HFF-Myc (cell line): ENCODE measurements at regions not wholly inside any gene's neighbourhood (a gene's known extent, or its start where the extent isn't known, plus 50 kb on each side); places are given as distances from the start of the nearest gene placed in this dataset.
"Not testable (repeated sequence)": the region's sequence is repeated elsewhere in the genome, so short reads cannot be mapped to it uniquely, and the experiment has no call there.

Source experiments
- DNase-seq: peaks from one replicate; pipeline ENCODE4 v3.0.0-alpha.2; 2011; ENCODE audit warnings: low read depth; ENCODE audit errors: extremely low read depth
- H3K4me3 ChIP-seq: replicated peaks from 2 replicates; pipeline ENCODE4 v1.5.1; 2011; ENCODE audit warnings: low read depth, mild to moderate bottlenecking, control low read depth, low read length
- TF ChIP-seq, protein P1 (sequence below): IDR thresholded peaks from 2 replicates; pipeline ENCODE4 v1.5.1; 2012; ENCODE audit warnings: mild to moderate bottlenecking, low read depth, low read length, control low read depth; ENCODE audit errors: missing control alignments

DNA sequence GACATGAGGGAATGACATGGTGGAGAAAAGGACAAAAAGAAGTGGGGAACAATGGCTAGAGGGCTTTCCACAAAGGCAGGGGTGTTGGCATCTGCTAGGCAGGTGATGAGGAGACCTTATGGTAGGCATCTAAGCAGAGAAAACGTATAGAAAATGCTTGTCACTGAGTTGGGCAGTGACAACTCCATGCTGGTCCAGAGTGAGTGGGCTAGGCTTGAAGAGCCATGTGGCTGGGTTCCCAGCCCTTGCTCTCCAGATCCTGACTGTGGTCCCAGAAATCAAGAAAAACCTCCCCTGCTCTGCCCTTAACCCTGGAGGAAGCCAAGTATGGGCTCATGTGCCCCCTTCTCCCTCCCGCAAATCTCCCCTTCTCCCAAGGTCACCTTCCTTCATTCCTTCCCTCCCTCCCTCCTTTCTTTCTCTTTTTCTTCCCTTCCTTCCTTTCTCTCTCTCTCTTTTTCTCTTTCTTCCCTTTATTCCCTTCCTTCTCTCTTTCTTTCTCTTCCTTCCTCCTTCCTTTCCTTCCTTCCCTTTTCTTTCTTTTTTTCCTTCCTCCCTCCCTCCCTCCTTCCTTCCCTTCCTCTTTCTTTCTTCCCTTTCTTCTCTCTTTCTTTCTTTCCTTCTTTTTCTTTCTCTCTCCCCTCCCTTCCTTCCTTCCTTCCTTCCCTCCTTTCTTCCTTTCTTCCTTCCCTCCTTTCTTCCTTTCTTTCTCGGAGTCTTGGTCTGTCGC lies 102.8 kb downstream of the NAV1 start:
- no peak overlapping the region for H3K4me3 ChIP-seq
- no peak for DNase-seq
- TF ChIP-seq, protein P1, sequence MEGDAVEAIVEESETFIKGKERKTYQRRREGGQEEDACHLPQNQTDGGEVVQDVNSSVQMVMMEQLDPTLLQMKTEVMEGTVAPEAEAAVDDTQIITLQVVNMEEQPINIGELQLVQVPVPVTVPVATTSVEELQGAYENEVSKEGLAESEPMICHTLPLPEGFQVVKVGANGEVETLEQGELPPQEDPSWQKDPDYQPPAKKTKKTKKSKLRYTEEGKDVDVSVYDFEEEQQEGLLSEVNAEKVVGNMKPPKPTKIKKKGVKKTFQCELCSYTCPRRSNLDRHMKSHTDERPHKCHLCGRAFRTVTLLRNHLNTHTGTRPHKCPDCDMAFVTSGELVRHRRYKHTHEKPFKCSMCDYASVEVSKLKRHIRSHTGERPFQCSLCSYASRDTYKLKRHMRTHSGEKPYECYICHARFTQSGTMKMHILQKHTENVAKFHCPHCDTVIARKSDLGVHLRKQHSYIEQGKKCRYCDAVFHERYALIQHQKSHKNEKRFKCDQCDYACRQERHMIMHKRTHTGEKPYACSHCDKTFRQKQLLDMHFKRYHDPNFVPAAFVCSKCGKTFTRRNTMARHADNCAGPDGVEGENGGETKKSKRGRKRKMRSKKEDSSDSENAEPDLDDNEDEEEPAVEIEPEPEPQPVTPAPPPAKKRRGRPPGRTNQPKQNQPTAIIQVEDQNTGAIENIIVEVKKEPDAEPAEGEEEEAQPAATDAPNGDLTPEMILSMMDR: no peak

DNA sequence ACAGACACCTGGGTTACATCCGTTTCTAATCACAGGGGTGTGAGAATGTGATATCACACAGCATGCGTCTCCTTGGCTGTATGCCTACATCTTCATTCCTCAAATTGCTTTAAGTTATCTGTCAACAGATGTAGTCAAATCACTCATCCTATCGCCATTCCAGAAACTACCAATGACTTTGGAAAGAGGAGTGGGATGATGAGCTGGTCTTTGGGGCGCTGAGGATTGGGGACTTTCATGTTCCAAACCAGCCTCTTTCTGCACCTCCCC lies 104.8 kb downstream of the NAV1 start:
- no peak overlapping the region for H3K4me3 ChIP-seq
- DNase-seq: no peak
- TF ChIP-seq, protein P1: no peak

DNA sequence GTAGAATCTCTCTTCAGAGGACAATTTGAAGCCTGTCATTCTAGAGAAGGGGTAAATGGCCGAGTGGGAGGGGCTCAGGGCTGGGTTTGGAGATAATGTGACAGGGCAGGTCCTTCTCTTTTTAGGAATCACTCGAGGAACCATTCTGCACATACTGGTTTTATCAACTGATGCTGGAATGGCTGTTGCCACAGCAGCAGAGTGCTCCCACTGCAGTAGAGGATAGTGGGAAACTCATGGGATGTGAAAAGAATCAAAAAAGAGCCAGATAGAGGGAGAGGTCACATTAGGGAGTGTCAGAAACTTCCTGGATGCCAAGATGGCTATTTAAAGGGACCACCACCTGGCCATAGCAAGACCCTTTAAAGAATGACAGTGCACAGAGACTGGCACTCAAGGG lies 105.3 kb downstream of the NAV1 start:
- DNase-seq: no peak
- no peak overlapping the region for H3K4me3 ChIP-seq
- TF ChIP-seq, protein P1: no peak

DNA sequence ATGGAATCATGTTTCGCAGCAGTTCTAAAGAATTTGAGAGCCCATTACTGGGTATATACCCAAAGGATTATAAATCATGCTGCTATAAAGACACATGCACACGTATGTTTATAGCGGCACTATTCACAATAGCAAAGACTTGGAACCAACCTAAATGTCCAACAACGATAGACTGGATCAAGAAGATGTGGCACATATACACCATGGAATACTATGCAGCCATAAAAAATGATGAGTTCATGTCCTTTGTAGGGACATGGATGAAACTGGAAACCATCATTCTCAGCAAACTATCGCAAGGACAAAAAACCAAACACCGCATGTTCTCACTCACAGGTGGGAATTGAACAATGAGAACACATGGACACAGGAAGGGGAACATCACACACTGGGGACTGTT lies 106.1 kb downstream of the NAV1 start:
- not testable (repeated sequence) for DNase-seq, H3K4me3 ChIP-seq

DNA sequence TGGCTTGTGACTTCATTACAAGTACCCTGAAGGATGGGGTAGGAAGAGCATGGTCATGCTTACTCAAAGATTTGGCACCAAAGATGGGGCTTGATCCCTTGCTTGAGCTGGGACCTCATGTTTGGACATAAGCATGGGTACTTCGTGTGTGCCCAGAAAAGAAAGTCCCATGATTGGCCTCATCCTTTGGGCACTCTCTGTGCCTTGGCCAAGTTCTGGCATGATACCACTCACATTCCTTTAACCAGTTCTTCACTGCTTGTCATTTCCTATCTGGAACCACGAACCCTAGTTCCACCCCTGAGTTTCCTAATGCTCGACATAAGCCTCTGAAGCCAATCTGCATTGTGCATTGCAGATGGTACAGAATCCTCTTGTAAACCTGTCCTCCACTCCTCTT lies 107.0 kb downstream of the NAV1 start:
- DNase-seq: no peak
- no peak overlapping the region for H3K4me3 ChIP-seq
- TF ChIP-seq, protein P1: no peak

DNA sequence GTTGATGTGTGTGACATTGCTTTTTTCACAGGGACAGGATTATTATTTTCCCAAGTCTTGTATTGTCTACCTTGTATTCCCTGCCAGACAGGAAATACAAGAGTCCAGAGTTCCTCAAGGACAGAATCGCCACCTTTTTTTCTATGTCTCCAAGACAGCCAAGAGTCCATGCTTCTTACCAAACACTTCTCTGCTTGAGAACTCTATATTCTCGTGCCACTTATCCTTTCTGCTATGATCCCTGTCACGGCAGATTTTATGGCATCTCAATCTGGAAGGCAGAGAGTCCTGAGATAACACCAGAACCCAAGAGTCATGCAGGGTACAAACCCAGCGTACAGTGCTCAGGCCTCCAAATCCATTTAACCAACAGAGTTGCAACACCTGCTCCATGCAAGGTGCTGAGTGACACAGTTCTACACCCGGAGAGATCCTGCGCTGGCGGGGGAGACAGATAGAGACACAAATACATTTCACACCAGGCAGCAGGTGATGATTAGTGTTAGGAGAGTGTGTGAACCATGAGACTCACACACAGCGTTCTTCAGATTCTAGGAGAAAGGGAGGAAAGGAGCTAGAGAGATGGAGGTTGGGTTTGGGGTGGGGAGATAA lies 107.6 kb downstream of the NAV1 start:
- H3K4me3 ChIP-seq: no peak overlapping the region
- DNase-seq: no peak
- TF ChIP-seq, protein P1: no peak

DNA sequence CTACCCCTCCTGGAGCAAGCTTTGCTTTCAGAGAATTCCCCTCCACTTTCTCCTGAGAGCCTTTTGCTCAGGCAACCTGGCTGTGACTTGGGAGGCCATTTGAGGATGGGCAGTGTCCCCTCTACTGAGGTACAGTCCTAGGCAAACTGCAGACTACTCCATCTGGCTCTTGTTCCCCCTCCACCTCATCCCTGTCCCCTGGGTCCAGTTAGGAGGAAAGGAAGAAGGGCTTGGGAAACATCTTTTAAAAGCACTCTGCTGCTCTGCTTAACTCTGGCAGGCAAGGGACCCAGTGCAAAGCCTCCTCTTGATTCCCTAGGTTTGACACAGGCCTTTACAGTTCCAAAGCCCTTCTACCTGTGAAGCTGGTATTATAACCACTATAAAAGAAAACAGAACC lies 108.2 kb downstream of the NAV1 start:
- TF ChIP-seq, protein P1: no peak
- peak overlapping the region; percentile 84 for H3K4me3 ChIP-seq
- no peak for DNase-seq
